Tibial nerve (tissue), 4 donors: ENCODE measurements at regions not wholly inside any gene's neighbourhood (a gene's known extent, or its start where the extent isn't known, plus 50 kb on each side); places are given as distances from the start of the nearest gene placed in this dataset.

Source experiments
- CTCF ChIP-seq, 5 experiments: fragments of 200-600 bp in 3 of 5; fragments of 450-650 bp in 2 of 5; sonication (generic) in 3 of 5; IDR thresholded peaks; one replicate each; pipeline ENCODE4 v1.5.1; 2016 to 2019; ENCODE audit warnings: antibody characterized with exemption in 5 of 5, mild to moderate bottlenecking in 3 of 5, moderate library complexity in 2 of 5
- EP300 ChIP-seq, 2 donors: sonication (generic); formaldehyde crosslinking; IDR thresholded peaks; one replicate each; pipeline ENCODE4 v1.6.1; 2017; ENCODE audit warnings: antibody characterized with exemption in 2 of 2, mild to moderate bottlenecking in 1 of 2
- POLR2A ChIP-seq, 2 donors: fragments of 450-650 bp; IDR thresholded peaks; one replicate each; pipeline ENCODE4 v1.6.1; 2017; ENCODE audit warnings: antibody characterized with exemption in 2 of 2, mild to moderate bottlenecking in 2 of 2, moderate library complexity in 2 of 2

GRCh38 chr10:25707572-25707971, 226.5 kb upstream of the MYO3A start:
- TF ChIP-seq CTCF (IDR thresholded peaks at IDR 0.05) (no peak), POLR2A (IDR thresholded peaks at IDR 0.05) (no peak), EP300 (IDR thresholded peaks at IDR 0.05) (no peak)
